NCI-H345 treated with DMSO at 0.1 percent for 48 hours (cell line): ENCODE measurements at regions not wholly inside any gene's neighbourhood (a gene's known extent, or its start where the extent isn't known, plus 50 kb on each side); places are given as distances from the start of the nearest gene placed in this dataset.

Experiments used
- DNase-seq: peaks from one replicate; lab custom pipeline; 2025; ENCODE audit not compliant: unreplicated experiment; lab: John Stamatoyannopoulos, UW

DNA sequence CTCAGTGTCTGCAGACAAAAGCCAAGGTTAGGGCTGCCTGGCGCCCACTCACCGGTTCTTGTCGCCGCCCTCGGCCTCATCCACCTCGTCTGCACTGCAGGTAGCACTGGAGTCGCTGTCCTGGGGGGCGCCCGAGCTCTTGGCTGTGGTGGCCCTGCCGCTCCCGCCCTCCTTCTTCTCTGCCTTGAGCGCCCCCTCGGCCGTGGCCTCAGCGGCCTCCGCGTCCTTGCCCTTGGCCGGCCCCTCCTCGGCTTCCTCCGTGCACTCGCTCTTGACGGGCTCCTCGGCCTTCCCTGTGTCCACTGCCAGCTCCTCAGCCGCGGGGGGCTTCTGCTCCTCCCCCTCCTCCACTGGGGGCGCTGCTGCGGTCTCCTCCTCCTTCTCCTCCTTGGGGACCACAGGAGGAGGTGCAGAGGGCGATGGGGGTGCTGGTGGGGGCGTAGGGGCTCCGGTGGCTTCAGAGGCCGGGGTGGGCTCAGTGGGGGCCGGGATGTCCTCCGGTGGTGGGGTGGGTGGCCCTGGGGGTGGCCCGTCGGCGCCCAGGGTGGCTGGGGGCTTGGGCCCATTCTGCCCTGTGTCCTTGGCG lies 77.2 kb downstream of the RFLNA start:
- DNase-seq = no peak

GRCh38 chr12:124371366-124371765 lies 76.5 kb downstream of the RFLNA start:
- no peak for DNase-seq

- no peak for DNase-seq
Observed at GRCh38 chr12:124370851-124371250, 76.0 kb downstream of the RFLNA start.

- DNase-seq = no peak
Observed at GRCh38 chr12:124370384-124370783, 75.5 kb downstream of the RFLNA start.

DNA sequence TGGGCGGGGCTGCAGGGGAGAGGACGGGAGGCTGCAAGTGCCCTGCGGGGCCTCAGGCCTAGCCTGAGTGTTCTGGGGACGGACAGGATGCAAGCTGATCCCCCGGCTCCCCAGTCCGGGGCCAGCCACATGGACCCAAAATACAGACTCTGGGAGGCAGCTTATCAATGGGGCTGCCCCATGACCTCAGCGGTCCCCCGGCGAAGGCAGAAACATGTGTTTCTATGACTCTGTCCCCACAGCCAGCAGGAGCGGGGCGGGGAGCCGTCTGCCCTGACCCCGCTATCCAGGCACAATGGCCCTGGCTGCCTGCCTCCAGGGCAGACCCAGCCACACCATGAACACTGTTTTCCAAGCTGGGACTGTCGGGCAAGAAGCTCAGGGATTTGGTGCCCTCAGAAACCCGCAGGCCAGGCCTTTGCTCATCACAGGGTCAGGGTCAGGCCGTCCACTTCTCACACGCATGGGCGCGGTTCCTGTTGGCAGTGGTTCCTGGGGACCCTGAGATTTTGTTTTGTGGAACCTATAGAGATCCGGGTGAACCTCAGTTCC lies 75.0 kb downstream of the RFLNA start:
- no peak for DNase-seq

- no peak for DNase-seq
Observed at GRCh38 chr12:124369055-124369826, 74.3 kb downstream of the RFLNA start.

DNA sequence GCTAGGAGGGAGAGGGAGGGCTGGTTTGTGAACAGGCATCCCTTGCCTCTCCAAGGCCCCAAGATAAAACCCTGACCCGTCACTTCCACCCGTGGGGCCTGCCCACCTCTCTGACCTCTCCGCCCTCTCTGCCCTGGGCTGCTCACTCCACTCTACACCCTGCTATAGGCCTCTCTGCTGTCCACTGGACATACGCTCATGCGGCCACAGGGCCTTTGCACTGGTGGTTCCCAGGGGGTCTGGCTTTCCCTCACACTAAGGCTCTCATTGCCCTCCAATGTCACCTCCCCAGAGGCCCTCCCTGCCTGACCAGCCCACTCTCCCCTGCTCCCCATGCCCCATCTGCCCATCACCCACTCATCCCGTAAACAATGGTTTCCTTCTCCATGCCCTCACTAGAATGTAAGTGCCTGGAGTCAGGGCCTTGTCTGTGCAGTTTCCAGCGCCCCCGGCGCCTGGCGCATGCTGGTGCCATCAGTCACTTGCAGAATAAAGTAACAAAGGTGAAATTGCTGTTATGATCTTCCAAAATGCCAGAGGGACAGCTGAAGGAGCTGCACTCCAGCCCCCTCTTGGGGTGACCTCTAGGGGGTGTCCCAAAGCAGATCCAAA lies 73.6 kb downstream of the RFLNA start:
- no peak for DNase-seq

DNA sequence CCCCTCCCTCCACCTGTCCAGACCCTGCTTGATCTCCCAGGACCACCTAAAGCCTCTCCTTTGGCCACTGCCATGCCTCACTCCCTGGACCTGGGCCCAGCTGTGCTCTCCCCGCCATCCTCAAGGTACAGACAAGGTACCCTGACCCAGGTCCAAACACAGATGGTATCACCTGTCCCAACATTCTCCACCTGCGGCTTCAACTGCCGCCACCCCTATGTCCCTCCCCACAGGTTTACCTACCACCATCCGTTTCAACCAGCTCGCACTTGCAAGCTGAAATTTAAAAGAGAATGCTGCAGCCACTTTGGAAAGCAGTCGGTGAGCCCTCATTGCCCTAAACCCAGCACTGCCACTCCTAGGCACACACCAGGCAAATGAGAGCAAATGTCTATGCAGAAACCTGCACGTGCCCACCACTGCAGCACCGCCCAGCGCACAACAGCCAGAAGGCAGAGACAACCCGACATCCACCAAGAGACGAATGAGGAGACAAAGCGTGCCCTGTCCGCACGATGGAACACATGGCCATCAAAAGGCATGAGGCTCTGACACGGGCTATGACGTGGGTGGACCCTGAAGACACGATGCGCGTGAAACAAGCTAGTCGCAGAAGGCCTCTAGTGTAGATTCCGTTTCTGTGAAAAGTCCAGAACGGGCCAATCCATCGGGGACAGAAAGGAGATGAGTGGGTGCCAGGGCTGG lies 71.0 kb downstream of the RFLNA start:
- no peak for DNase-seq
